ENCODE measurements at regions not wholly inside any gene's neighbourhood (a gene's known extent, or its start where the extent isn't known, plus 50 kb on each side); places are given as distances from the start of the nearest gene placed in this dataset.
"Not testable (repeated sequence)": the region's sequence is repeated elsewhere in the genome, so short reads cannot be mapped to it uniquely, and the experiment has no call there.

GRCh38 chr5:23776684-23777083 lies 269.3 kb downstream of the PRDM9 start:
- WGBS, 5 donors = 22 to 41% (median 31%) methylated on average over 3 of the region's 3 CpGs
- Histone ChIP-seq H3K27ac (no peak overlapping the region), H3K4me3 (no peak overlapping the region), H3K36me3 (no peaks in the 10 kb centered on the region), H3K4me1 (no peaks in the 10 kb centered on the region), H3K9me3 (no peaks in the 10 kb centered on the region), H3K27me3 (no peaks in the 10 kb centered on the region)
- TF ChIP-seq POLR2AphosphoS5 (IDR thresholded peaks at IDR 0.05) = no peak
- TF ChIP-seq POLR2A (IDR thresholded peaks at IDR 0.05) = no peak
- no peak for TF ChIP-seq CTCF (IDR thresholded peaks at IDR 0.05)
- no peak for TF ChIP-seq EP300 (IDR thresholded peaks at IDR 0.05)
- no peak for DNase-seq
- intact Hi-C loops (cut with DNase I; ENCODE audit: low total_unique reads) = no loop called here

DNA sequence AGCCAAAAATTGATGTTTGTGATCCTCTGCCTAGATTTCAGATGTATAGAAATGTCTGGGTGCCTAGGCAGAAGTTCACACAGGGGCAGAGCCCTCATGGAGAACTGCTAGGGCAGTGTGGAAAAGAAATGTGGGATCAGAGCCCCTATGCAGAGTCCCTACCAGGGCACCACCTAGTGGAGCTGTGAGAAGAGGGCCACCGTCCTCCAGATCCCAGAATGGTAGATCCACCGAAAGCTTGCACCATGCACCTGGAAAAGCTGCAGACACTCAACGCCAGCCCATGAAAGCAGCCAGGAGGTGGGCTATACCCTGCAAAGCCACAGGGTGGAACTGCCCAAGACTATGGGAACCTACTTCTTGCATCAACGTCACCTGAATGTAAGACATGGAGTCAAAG lies 292.9 kb downstream of the PRDM9 start:
- H3K27me3 ChIP-seq; H3K4me3 ChIP-seq; DNase-seq; intact Hi-C loops (cut with DNase I; ENCODE audit: low total_unique reads); H3K36me3 ChIP-seq; H3K27ac ChIP-seq; H3K4me1 ChIP-seq; H3K9me3 ChIP-seq: not testable (repeated sequence)
- 87 to 92% (median 92%) methylated on average over 4 of the region's 4 CpGs for WGBS, 5 donors

- H3K27ac ChIP-seq = no peak overlapping the region
- intact Hi-C loops (cut with DNase I; ENCODE audit: low total_unique reads) = no loop called here
- no peaks in the 10 kb centered on the region for H3K9me3 ChIP-seq
- DNase-seq = peak in 1 of 2 donors; percentile 53
- no peaks in the 10 kb centered on the region for H3K27me3 ChIP-seq
- H3K36me3 ChIP-seq = no peaks in the 10 kb centered on the region
- TF ChIP-seq CTCF (IDR thresholded peaks at IDR 0.05) (peak in 3 of 7 experiments; percentile 18 to 25 (median 22)), POLR2AphosphoS5 (IDR thresholded peaks at IDR 0.05) (no peak), POLR2A (IDR thresholded peaks at IDR 0.05) (no peak), EP300 (IDR thresholded peaks at IDR 0.05) (no peak)
- 41 to 48% (median 46%) methylated on average over 5 of the region's 5 CpGs for WGBS, 5 donors
- no peak overlapping the region for H3K4me3 ChIP-seq
- H3K4me1 ChIP-seq = no peaks in the 10 kb centered on the region
Measured at GRCh38 chr5:23820765-23821471, 313.5 kb downstream of the PRDM9 start.

DNA sequence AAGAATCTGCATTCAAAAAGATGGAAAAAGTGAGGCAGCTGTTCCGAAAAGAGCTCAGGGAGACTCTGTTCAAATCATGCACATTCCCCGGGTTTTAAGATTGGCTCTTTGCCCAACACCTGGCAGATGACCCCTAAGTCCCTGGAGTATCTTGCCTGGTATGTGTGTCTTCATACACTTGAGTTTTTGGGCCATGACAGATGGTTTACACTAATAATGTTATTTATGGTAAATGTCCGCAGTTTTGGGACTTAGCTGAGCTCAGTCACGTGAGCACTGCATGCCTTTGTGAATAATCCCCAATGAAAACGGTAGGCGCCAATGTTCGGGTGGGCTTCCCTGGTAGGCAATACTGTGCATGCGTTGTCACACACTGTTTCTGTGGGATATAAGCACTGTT lies 316.1 kb downstream of the PRDM9 start:
- Histone ChIP-seq H3K27ac (no peak overlapping the region), H3K4me1 (no peaks in the 10 kb centered on the region), H3K27me3 (no peaks in the 10 kb centered on the region), H3K9me3 (no peaks in the 10 kb centered on the region), H3K4me3 (no peak overlapping the region), H3K36me3 (no peaks in the 10 kb centered on the region)
- WGBS, 5 donors = 62 to 81% (median 75%) methylated on average over 8 of the region's 8 CpGs
- no peak for DNase-seq
- intact Hi-C loops (cut with DNase I; ENCODE audit: low total_unique reads) = no loop called here
- no peak for TF ChIP-seq POLR2AphosphoS5 (IDR thresholded peaks at IDR 0.05)
- no peak for TF ChIP-seq EP300 (IDR thresholded peaks at IDR 0.05)
- no peak for TF ChIP-seq POLR2A (IDR thresholded peaks at IDR 0.05)
- TF ChIP-seq CTCF (IDR thresholded peaks at IDR 0.05) = no peak

DNA sequence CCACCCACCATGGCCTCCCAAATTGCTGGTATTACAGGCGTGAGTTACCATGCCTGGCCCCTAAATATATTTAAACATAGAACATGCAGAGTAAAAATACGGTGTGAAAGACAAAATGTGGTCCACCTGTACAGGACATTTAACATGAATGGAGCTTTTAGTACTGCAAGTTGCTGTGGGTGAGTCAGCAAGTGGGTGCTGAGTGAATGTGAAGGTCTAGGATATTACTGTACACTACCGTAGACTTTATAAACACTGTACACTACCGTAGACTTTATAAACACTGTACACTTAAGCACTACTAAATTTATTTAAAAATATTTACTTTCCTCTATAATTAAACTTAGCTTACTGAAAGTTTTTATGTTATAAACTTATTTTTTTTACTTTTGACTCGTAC lies 317.8 kb downstream of the PRDM9 start:
- Histone ChIP-seq H3K27me3 (no peaks in the 10 kb centered on the region), H3K36me3 (no peaks in the 10 kb centered on the region), H3K4me3 (no peak overlapping the region), H3K27ac (no peak overlapping the region), H3K9me3 (no peaks in the 10 kb centered on the region), H3K4me1 (no peaks in the 10 kb centered on the region)
- intact Hi-C loops (cut with DNase I; ENCODE audit: low total_unique reads) = no loop called here
- no peak for DNase-seq
- no peak for TF ChIP-seq EP300 (IDR thresholded peaks at IDR 0.05)
- no peak for TF ChIP-seq POLR2A (IDR thresholded peaks at IDR 0.05)
- no peak for TF ChIP-seq POLR2AphosphoS5 (IDR thresholded peaks at IDR 0.05)
- no peak for TF ChIP-seq CTCF (IDR thresholded peaks at IDR 0.05)
- WGBS, 5 donors = 61 to 72% (median 64%) methylated on average over 5 of the region's 5 CpGs
